SK-N-SH treated with all-trans-retinoic acid at 6 μM for 48 hours (cell line): ENCODE measurements at regions not wholly inside any gene's neighbourhood (a gene's known extent, or its start where the extent isn't known, plus 50 kb on each side); places are given as distances from the start of the nearest gene placed in this dataset.

Experiments
- ATAC-seq: fragments of 200-7000 bp; cut with Tn5 transposase; 3 replicates; pipeline ENCODE4 v1.9.1; 2020; ENCODE audit warnings: mild to moderate bottlenecking, moderate library complexity
- ARNTL ChIP-seq: fragments of 450-650 bp; formaldehyde crosslinking; IDR thresholded peaks from 2 replicates; pipeline ENCODE4 v1.5.0; 2020; ENCODE audit warnings: low read depth, mild to moderate bottlenecking, moderate library complexity, borderline replicate concordance
- BACH2 ChIP-seq: fragments of 250-450 bp; sonication (Bioruptor Pico); IDR thresholded peaks from 2 replicates; pipeline ENCODE4 v1.9.0; 2021; ENCODE audit warnings: mild to moderate bottlenecking, borderline replicate concordance
- CREB5 ChIP-seq: fragments of 250-450 bp; sonication (Bioruptor Pico); IDR thresholded peaks from 2 replicates; pipeline ENCODE4 v1.5.1; 2020; ENCODE audit warnings: low read depth, mild to moderate bottlenecking, moderate library complexity
- CSDC2 ChIP-seq: fragments of 250-450 bp; sonication (Bioruptor Pico); IDR thresholded peaks from 2 replicates; pipeline ENCODE4 v1.5.0; 2020; ENCODE audit warnings: mild to moderate bottlenecking, moderate library complexity
- CSRNP3 ChIP-seq: fragments of 250-450 bp; sonication (Bioruptor Pico); IDR thresholded peaks from 2 replicates; pipeline ENCODE4 v1.5.1; 2021; ENCODE audit warnings: mild to moderate bottlenecking, moderate library complexity
- ESRRG ChIP-seq: fragments of 250-450 bp; sonication (Bioruptor Pico); IDR thresholded peaks from 2 replicates; pipeline ENCODE4 v1.6.1; 2021; ENCODE audit warnings: mild to moderate bottlenecking
- GLIS3 ChIP-seq: fragments of 250-450 bp; sonication (Bioruptor Pico); IDR thresholded peaks from 2 replicates; pipeline ENCODE4 v1.5.0; 2020; ENCODE audit warnings: mild to moderate bottlenecking, moderate library complexity
- ISL1 ChIP-seq: fragments of 250-450 bp; sonication (Bioruptor Pico); IDR thresholded peaks from 2 replicates; pipeline ENCODE4 v2.1.2; 2022; ENCODE audit warnings: mild to moderate bottlenecking, moderate library complexity
- OSR1 ChIP-seq: fragments of 250-450 bp; sonication (Bioruptor Pico); IDR thresholded peaks from 2 replicates; pipeline ENCODE4 v1.8.0; 2022; ENCODE audit warnings: moderate library complexity, mild to moderate bottlenecking, inconsistent platforms
- PATZ1 ChIP-seq: fragments of 250-450 bp; sonication (Bioruptor Pico); IDR thresholded peaks from 2 replicates; pipeline ENCODE4 v1.8.0; 2020; ENCODE audit warnings: mild to moderate bottlenecking, moderate library complexity, borderline replicate concordance
- PPARA ChIP-seq: fragments of 250-450 bp; sonication (Bioruptor Pico); IDR thresholded peaks from 2 replicates; pipeline ENCODE4 v1.5.0; 2020; ENCODE audit warnings: mild to moderate bottlenecking, borderline replicate concordance
- RARB ChIP-seq: fragments of 250-450 bp; sonication (Bioruptor Pico); IDR thresholded peaks from 2 replicates; pipeline ENCODE4 v1.8.0; 2021; ENCODE audit warnings: mild to moderate bottlenecking, moderate library complexity
- SNAI2 ChIP-seq: fragments of 250-450 bp; sonication (Bioruptor Pico); IDR thresholded peaks from 2 replicates; pipeline ENCODE4 v1.5.0; 2020; ENCODE audit warnings: mild to moderate bottlenecking, moderate library complexity
- TOX ChIP-seq: fragments of 250-450 bp; sonication (Bioruptor Pico); IDR thresholded peaks from 2 replicates; pipeline ENCODE4 v1.8.0; 2021; ENCODE audit warnings: mild to moderate bottlenecking, moderate library complexity, borderline replicate concordance
- TSHZ2 ChIP-seq: fragments of 250-450 bp; sonication (Bioruptor Pico); IDR thresholded peaks from 2 replicates; pipeline ENCODE4 v1.5.0; 2020; ENCODE audit warnings: mild to moderate bottlenecking, moderate library complexity
- ZC3H10 ChIP-seq: fragments of 250-450 bp; sonication (Bioruptor Pico); IDR thresholded peaks from 2 replicates; pipeline ENCODE4 v1.5.1; 2021; ENCODE audit warnings: mild to moderate bottlenecking, moderate library complexity
- ZFP3 ChIP-seq: fragments of 250-450 bp; sonication (Bioruptor Pico); IDR thresholded peaks from 2 replicates; pipeline ENCODE4 v1.5.0; 2020; ENCODE audit warnings: mild to moderate bottlenecking, moderate library complexity
- ZNF565 ChIP-seq: fragments of 450-650 bp; formaldehyde crosslinking; conservative IDR thresholded peaks from 2 replicates; pipeline ENCODE4 v1.5.0; 2020; ENCODE audit warnings: low read depth, mild to moderate bottlenecking, moderate library complexity
- ZNF70 ChIP-seq: fragments of 450-650 bp; formaldehyde crosslinking; IDR thresholded peaks from 2 replicates; pipeline ENCODE4 v1.5.0; 2020; ENCODE audit warnings: mild to moderate bottlenecking, moderate library complexity
- ZNF8 ChIP-seq: fragments of 450-650 bp; formaldehyde crosslinking; IDR thresholded peaks from 2 replicates; pipeline ENCODE4 v1.5.0; 2020; ENCODE audit warnings: mild to moderate bottlenecking, moderate library complexity

GRCh38 chr3:137081711-137082110 lies 123.9 kb downstream of the IL20RB start:
- ATAC-seq: no peak

GRCh38 chr3:137082763-137083162 lies 125.0 kb downstream of the IL20RB start:
- TF ChIP-seq CREB5 (no peak), PPARA (CRISPR knock-in tag) (no peak), ZC3H10 (CRISPR knock-in tag) (no peak), GLIS3 (CRISPR knock-in tag) (no peak), RARB (CRISPR knock-in tag) (no peak), ESRRG (CRISPR knock-in tag) (no peak), CSDC2 (CRISPR knock-in tag) (no peak), CSRNP3 (CRISPR knock-in tag) (no peak), SNAI2 (CRISPR knock-in tag) (no peak), ZNF8 (no peak), ZNF70 (no peak), ARNTL (no peak), ISL1 (CRISPR knock-in tag) (no peak), ZFP3 (CRISPR knock-in tag) (no peak)
- no peak for ATAC-seq

More at GRCh38 chr3:137081711-137082110, 123.9 kb downstream of the IL20RB start:
- no peak for TF ChIP-seq TSHZ2 (CRISPR knock-in tag)
- no peak for TF ChIP-seq RARB (CRISPR knock-in tag)
- no peak for TF ChIP-seq ZNF565 (CRISPR knock-in tag)
- no peak for TF ChIP-seq ZNF70
- TF ChIP-seq PATZ1 (CRISPR knock-in tag): no peak
- TF ChIP-seq CREB5: no peak
- TF ChIP-seq CSRNP3 (CRISPR knock-in tag): no peak
- TF ChIP-seq SNAI2 (CRISPR knock-in tag): no peak

- ATAC-seq: no peak
- TF ChIP-seq PATZ1 (CRISPR knock-in tag) (no peak), ZNF70 (no peak), BACH2 (CRISPR knock-in tag) (no peak), TSHZ2 (CRISPR knock-in tag) (no peak), ARNTL (no peak), ISL1 (CRISPR knock-in tag) (no peak), CSRNP3 (CRISPR knock-in tag) (no peak), CSDC2 (CRISPR knock-in tag) (no peak), RARB (CRISPR knock-in tag) (no peak), TOX (no peak), PPARA (CRISPR knock-in tag) (no peak), OSR1 (CRISPR knock-in tag) (no peak)
Measured at GRCh38 chr3:137083332-137083731, 125.5 kb downstream of the IL20RB start.
